Hematopoietic multipotent progenitor cell treated with erythropoietin and hydrocortisone succinate and interleukin-3 and kit ligand, for 8 days (in vitro differentiated cells): ENCODE measurements at regions not wholly inside any gene's neighbourhood (a gene's known extent, or its start where the extent isn't known, plus 50 kb on each side); places are given as distances from the start of the nearest gene placed in this dataset.
"Not testable (repeated sequence)": the region's sequence is repeated elsewhere in the genome, so short reads cannot be mapped to it uniquely, and the experiment has no call there.

ENCODE experiments used
- DNase-seq: peaks from one replicate; pipeline ENCODE4 v3.0.0-alpha.2; 2015

DNA sequence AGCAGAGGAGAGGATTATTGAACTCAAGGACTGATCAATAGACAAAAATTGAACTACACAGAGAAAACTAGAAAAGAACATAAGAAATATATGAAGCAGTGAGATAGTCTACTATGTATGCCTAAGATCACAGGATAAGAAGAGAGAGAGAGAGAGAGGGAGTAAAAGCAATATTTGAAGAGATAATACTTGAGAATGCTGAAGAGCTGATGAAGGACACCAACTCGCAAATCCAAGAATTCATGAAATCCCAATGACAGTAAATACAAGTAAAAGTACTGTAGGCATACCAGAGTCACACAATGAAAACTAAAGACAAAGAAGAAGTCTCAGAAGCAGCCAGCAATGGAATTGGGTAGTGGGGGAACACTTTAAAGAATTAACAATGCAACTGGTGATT, 260.1 kb upstream of the SPAG17 start:
- no peak for DNase-seq

- DNase-seq, result no peak
Observed at GRCh38 chr1:118442214-118442613, 257.2 kb upstream of the SPAG17 start.

- DNase-seq, result no peak
Observed at GRCh38 chr1:118437664-118438063, 252.6 kb upstream of the SPAG17 start.

- no peak for DNase-seq
Observed at GRCh38 chr1:118429856-118430255, 244.8 kb upstream of the SPAG17 start.

GRCh38 chr1:118421868-118422350, 236.9 kb upstream of the SPAG17 start:
- no peak for DNase-seq

GRCh38 chr1:118404024-118404423, 219.0 kb upstream of the SPAG17 start:
- no peak for DNase-seq

GRCh38 chr1:118397496-118397859, 212.4 kb upstream of the SPAG17 start:
- no peak for DNase-seq

- no peak for DNase-seq
Observed at GRCh38 chr1:118396829-118397495, 211.9 kb upstream of the SPAG17 start.

DNA sequence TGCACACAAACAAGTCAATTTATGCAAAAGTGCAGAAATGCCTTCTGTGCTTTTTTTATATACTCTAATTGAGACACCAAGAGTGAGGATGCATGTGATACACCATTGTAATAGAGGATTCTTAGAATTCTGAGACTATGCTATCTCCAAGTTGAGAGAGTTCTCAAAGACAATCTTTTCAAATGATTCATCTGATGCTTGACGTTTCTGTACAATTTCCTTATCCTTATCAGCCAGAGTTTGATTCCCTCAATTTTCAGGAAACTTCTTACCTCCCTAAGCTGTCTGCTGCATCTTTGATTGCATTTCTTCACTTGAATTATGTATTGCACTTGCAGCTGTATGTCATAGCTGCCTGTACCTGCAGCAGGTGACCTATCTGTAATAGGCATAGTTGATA, 211.3 kb upstream of the SPAG17 start:
- no peak for DNase-seq

GRCh38 chr1:118395430-118395991, 210.5 kb upstream of the SPAG17 start:
- no peak for DNase-seq

DNA sequence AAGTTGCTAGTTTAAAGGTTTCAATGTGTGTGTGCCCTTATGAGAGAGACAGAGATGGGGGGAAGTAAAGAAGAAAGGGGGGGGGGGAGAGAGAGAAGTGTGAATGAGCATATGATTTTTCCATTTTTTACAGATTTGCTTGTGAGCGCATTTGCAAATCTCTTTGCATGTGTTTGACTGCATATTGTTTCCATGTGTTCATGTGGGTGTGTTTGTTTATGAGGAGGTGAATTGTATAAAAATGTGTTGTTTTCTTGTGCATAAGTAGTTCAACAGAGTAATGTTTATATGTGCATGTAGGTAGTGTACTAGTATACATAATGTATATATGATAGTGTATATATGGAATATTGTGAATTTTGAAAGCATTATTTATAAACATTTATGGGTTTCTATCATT, 205.9 kb upstream of the SPAG17 start:
- no peak for DNase-seq

DNA sequence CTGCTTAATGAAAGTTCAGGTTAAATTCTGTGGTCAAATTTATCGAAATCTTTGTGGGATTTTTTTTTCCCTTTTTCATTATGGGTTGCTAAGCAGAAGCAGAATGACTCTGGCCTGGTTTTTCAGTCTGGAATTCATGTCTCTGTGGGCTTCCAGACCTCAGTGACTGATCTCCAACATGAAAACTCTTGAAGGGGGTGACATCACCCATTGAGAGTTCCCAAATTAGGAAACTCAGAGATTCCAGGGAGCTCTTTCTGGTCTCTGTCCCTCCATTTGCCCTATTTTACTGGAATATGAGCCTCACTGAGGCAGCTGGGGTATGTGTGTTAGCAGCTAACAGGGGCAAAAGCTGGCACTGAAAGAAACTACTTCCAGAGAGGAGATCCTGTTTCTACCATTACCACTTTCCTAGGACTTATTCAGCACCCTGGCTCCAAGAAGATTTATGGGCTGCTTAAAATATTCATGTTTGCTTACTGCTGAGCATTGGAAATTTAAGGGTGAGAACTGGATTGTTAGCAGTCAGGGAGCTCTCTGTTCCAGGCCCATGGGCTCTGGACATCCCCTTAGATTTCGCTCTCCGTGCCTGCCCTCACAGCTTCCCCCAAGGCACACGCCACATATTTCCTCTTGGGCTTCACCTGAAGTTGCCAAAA, 203.4 kb upstream of the SPAG17 start:
- no peak for DNase-seq

- DNase-seq, result no peak
Observed at GRCh38 chr1:118381197-118381869, 196.3 kb upstream of the SPAG17 start.

DNA sequence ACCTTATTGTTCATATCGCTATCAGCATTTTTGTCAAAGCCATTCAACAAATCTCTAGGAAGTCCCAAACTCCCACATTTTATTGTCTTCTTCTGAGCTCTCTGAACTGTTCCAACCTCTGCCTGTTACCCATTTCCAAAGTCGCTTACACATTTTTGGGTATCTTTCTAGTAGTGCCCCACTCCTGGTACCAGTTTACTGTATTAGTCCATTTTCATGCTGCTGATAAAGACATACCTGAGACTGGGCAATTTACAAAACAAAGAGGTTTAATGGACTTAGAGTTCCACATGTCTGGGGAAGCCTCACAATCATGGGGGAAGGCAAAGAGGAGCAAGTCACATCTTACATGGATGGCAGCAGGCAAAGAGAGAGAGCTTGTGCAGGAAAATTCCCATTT, 192.2 kb upstream of the SPAG17 start:
- DNase-seq, result not testable (repeated sequence)

- no peak for DNase-seq
Observed at GRCh38 chr1:118371612-118372011, 186.6 kb upstream of the SPAG17 start.

- DNase-seq, result no peak
Observed at GRCh38 chr1:118370861-118371260, 185.8 kb upstream of the SPAG17 start.

GRCh38 chr1:118366286-118366685, 181.3 kb upstream of the SPAG17 start:
- no peak for DNase-seq

GRCh38 chr1:118364882-118365281, 179.9 kb upstream of the SPAG17 start:
- no peak for DNase-seq

DNA sequence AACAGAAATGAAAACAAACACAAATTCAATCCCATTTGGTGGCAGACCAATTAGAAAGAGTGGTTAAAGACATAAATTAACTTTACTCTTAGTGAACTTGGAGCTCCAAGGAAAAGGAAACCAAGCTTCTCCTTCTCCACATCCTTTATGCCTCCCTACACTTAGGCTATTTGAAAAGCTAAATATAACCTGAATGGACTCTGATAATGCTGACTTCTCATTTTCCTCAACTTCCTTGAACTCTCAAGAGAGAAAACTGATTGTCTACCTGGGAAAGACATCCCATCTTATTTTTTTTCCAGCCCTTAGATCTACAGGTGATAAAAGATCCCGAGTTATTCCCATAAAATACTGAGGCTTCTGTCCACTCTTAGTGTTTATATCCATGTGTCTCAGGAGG, 178.4 kb upstream of the SPAG17 start:
- DNase-seq, result no peak

DNA sequence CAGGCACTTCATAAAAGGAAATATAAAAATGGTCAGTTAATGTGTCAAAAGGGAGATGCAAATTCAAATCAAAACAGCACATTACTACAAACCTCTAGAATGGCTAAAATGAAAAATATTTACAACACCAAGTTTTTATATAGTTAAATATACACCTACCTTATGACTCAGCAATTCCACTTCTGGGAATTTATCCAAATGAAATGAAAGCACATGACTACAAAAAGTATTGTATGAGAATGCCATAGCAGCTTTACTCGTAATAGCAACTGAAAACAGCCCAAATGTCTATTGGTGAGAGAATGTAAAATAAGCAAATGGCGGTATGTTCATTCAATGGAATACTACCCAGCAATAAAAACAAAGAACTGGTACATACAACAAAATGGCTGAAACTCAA, 175.8 kb upstream of the SPAG17 start:
- no peak for DNase-seq

GRCh38 chr1:118346936-118347335, 161.9 kb upstream of the SPAG17 start:
- DNase-seq, result no peak

DNA sequence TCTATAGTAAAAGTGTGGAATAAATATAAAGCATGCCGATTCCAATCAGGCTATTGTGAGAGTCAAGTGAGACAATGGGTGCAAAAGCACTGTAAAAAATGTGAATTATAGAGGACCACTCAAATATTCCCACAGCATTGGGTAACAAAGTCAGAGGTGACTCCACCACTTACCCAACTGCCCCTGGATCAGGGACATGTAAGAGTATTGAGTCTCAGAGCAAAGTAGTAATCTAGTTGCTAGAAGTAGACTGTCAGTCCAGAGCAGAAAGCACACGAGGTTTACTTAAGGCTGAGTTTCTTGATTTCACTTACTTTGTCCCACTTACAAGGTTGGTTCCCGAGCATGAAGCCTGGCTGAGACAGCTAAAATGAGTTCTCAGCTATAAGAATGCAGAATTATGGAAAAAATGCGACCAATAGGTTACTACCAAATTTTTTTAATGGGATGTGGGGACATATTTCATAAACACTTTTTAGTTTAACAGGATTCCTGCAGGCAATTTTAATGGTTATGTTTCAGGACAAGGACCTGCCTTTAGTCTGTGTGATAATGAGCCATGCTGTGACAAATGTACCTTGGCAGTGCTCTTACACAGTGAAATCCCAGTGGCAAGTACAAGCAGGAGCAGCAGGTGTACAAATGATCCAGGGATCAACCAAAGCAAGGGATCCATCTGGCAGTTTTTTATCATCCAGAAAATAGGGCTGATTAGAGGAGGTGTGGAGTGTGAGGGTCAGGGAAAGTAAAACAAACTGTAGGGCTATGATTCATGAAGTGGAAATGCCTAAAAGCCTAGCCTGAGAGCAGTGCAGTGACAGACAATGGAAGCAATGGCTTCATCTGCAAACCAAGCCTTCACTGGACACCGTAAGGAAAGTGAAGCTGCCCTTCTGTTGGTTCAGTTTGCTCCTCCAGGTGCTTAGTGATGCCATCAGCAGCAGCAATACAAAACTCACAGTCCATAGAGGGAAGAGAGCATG, 156.2 kb upstream of the SPAG17 start:
- DNase-seq, result no peak
